CD14-positive monocyte (primary cell): ENCODE measurements at regions not wholly inside any gene's neighbourhood (a gene's known extent, or its start where the extent isn't known, plus 50 kb on each side); places are given as distances from the start of the nearest gene placed in this dataset.

ENCODE experiments used
- DNase-seq, 3 donors: peaks; one replicate each; pipeline ENCODE4 v3.0.0-alpha.2; 2011 to 2022
- H2AFZ ChIP-seq: 2 replicates; pipeline ENCODE4 v1.6.0; 2012; ENCODE audit warnings: mild to moderate bottlenecking, low read depth, low read length, inconsistent platforms; ENCODE audit not compliant: insufficient read depth, poor library complexity, severe bottlenecking
- H3K27ac ChIP-seq, 2 donors: 1 replicate in 1 of 2; 2 replicates in 1 of 2; pipeline ENCODE4 v1.5.1; 2012 to 2013; ENCODE audit warnings: low read length in 2 of 2, control low read depth in 1 of 2, inconsistent platforms in 1 of 2, low read depth in 1 of 2, mild to moderate bottlenecking in 1 of 2
- H3K27me3 ChIP-seq, 2 donors: one replicate each; pipeline versions ENCODE4 v1.6.0 to v1.6.1; 2011 to 2013; ENCODE audit warnings: low read length in 2 of 2; ENCODE audit not compliant: control insufficient read depth in 2 of 2, insufficient read depth in 2 of 2
- H3K36me3 ChIP-seq, 2 donors: replicated peaks in 1 of 2; 1 replicate in 1 of 2; 2 replicates in 1 of 2; pipeline versions ENCODE4 v1.5.1 to v1.6.1; 2012 to 2013; ENCODE audit warnings: low read length in 2 of 2, control low read depth in 1 of 2, inconsistent platforms in 1 of 2, mild to moderate bottlenecking in 1 of 2; ENCODE audit not compliant: insufficient read depth in 2 of 2, control insufficient read depth in 1 of 2
- H3K4me1 ChIP-seq, 2 donors: 1 replicate in 1 of 2; 2 replicates in 1 of 2; pipeline versions ENCODE4 v1.5.1 to v1.6.1; 2012 to 2013; ENCODE audit warnings: low read length in 2 of 2, control low read depth in 1 of 2, inconsistent platforms in 1 of 2, mild to moderate bottlenecking in 1 of 2, moderate library complexity in 1 of 2; ENCODE audit not compliant: insufficient read depth in 2 of 2, control insufficient read depth in 1 of 2
- H3K4me2 ChIP-seq: replicated peaks from 2 replicates; pipeline ENCODE3; 2012; ENCODE audit warnings: low read length, moderate library complexity, mild to moderate bottlenecking; ENCODE audit not compliant: poor library complexity, severe bottlenecking; ENCODE audit errors: extremely low read depth
- H3K4me3 ChIP-seq, 3 experiments: fragments of 200-600 bp in 1 of 3; sonication (generic) in 1 of 3; replicated peaks in 1 of 3; 1 replicate in 2 of 3; 2 replicates in 1 of 3; pipeline ENCODE4 v1.5.1; 2011 to 2013; ENCODE audit warnings: low read length in 3 of 3, mild to moderate bottlenecking in 3 of 3, control low read depth in 2 of 3, low read depth in 2 of 3, inconsistent platforms in 1 of 3, moderate library complexity in 1 of 3
- H3K79me2 ChIP-seq: 2 replicates; pipeline ENCODE4 v1.6.0; 2012; ENCODE audit warnings: mild to moderate bottlenecking, control low read depth, inconsistent platforms, low read length, moderate library complexity; ENCODE audit not compliant: insufficient read depth
- H3K9ac ChIP-seq: 2 replicates; pipeline ENCODE4 v1.6.0; 2017; ENCODE audit warnings: low read length, mild to moderate bottlenecking; ENCODE audit not compliant: insufficient read depth, poor library complexity, severe bottlenecking
- H3K9me3 ChIP-seq, 2 donors: replicated peaks in 1 of 2; 1 replicate in 1 of 2; 2 replicates in 1 of 2; pipeline versions ENCODE4 v1.5.1 to v1.6.1; 2012 to 2013; ENCODE audit warnings: low read length in 2 of 2, control low read depth in 1 of 2; ENCODE audit not compliant: control insufficient read depth in 1 of 2, insufficient read depth in 1 of 2
- H4K20me1 ChIP-seq: 2 replicates; pipeline ENCODE4 v1.6.0; 2012; ENCODE audit warnings: mild to moderate bottlenecking, low read length, control low read depth, moderate library complexity; ENCODE audit not compliant: insufficient read depth
- H3K27ac Mint-ChIP-seq, 7 donors: one replicate each; pipeline ENCODE4 v1.8.0; 2020; ENCODE audit warnings: mild to moderate bottlenecking in 7 of 7, mixed read lengths in 7 of 7, moderate library complexity in 6 of 7, inconsistent platforms in 2 of 7
- H3K27me3 Mint-ChIP-seq, 3 donors: one replicate each; pipeline ENCODE4 v1.8.0; 2021 to 2022; ENCODE audit warnings: low read depth in 3 of 3, mild to moderate bottlenecking in 3 of 3, mixed read lengths in 3 of 3, moderate library complexity in 3 of 3, inconsistent platforms in 1 of 3
- H3K36me3 Mint-ChIP-seq, 2 donors: one replicate each; pipeline ENCODE4 v1.8.0; 2020; ENCODE audit warnings: mixed read lengths in 2 of 2, inconsistent platforms in 1 of 2, mild to moderate bottlenecking in 1 of 2
- H3K4me1 Mint-ChIP-seq: one replicate; pipeline ENCODE4 v1.8.0; 2020; ENCODE audit warnings: mild to moderate bottlenecking, mixed read lengths
- H3K4me3 Mint-ChIP-seq, 2 donors: one replicate each; pipeline ENCODE4 v1.8.0; 2020; ENCODE audit warnings: mild to moderate bottlenecking in 2 of 2, mixed read lengths in 2 of 2, moderate library complexity in 1 of 2
- H3K9me3 Mint-ChIP-seq, 7 donors: one replicate each; pipeline ENCODE4 v1.8.0; 2020 to 2022; ENCODE audit warnings: mixed read lengths in 7 of 7, mild to moderate bottlenecking in 6 of 7, moderate library complexity in 6 of 7, inconsistent platforms in 2 of 7
- WGBS: methylation state at CpG from one replicate; pipeline ENCODE4 v1.1.5; 2013; ENCODE audit warnings: missing lambda C conversion rate; ENCODE audit not compliant: insufficient coverage; 5-methylcytosine and 5-hydroxymethylcytosine counted together
- intact Hi-C, 2 donors: fragments of 100-400 bp; cut with micrococcal nuclease; formaldehyde crosslinking; loops; one replicate each; pipeline versions ENCODE4 v1.15.0 to v1.15.1; 2023
- TF ChIP-seq, protein P1 (sequence below): fragments of 200-600 bp; IDR thresholded peaks from one replicate; pipeline ENCODE4 v1.8.0; 2022; ENCODE audit warnings: antibody characterized with exemption, mild to moderate bottlenecking

DNA sequence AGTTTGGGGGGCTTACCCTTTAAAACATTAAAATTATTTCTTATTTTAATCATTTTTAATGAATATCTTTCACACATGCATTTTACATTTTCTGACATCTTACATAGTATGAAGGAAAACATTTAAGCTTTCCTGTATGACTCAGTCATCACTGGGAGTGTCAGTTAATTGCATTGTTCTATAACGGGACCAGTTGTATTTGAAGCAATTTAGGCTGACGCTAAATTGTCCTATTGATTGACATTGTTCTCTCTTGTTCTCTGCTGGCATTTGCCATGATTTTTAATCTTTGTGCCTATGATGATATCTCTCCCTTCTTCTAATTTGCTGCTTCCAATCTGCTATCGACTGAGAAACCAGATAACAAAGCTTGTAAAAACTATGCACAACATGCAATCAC lies 190.5 kb upstream of the PIRT start:
- no peaks in the 10 kb centered on the region for H3K4me1 Mint-ChIP-seq
- H2AFZ ChIP-seq = no peak overlapping the region
- H3K4me3 Mint-ChIP-seq = no peak overlapping the region
- no peak overlapping the region for H3K9ac ChIP-seq
- H3K36me3 Mint-ChIP-seq = no peaks in the 10 kb centered on the region
- no peaks in the 10 kb centered on the region for H4K20me1 ChIP-seq
- H3K27me3 ChIP-seq = no peaks in the 10 kb centered on the region
- TF ChIP-seq, protein P1, sequence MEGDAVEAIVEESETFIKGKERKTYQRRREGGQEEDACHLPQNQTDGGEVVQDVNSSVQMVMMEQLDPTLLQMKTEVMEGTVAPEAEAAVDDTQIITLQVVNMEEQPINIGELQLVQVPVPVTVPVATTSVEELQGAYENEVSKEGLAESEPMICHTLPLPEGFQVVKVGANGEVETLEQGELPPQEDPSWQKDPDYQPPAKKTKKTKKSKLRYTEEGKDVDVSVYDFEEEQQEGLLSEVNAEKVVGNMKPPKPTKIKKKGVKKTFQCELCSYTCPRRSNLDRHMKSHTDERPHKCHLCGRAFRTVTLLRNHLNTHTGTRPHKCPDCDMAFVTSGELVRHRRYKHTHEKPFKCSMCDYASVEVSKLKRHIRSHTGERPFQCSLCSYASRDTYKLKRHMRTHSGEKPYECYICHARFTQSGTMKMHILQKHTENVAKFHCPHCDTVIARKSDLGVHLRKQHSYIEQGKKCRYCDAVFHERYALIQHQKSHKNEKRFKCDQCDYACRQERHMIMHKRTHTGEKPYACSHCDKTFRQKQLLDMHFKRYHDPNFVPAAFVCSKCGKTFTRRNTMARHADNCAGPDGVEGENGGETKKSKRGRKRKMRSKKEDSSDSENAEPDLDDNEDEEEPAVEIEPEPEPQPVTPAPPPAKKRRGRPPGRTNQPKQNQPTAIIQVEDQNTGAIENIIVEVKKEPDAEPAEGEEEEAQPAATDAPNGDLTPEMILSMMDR = no peak
- no peaks in the 10 kb centered on the region for H3K4me1 ChIP-seq
- no peak overlapping the region for H3K4me3 ChIP-seq
- peaks cover 0 to 1% (median 0%) of the 10 kb centered on the region in 3 donors for H3K27me3 Mint-ChIP-seq
- H3K36me3 ChIP-seq = no peaks in the 10 kb centered on the region
- no peaks in the 10 kb centered on the region for H3K79me2 ChIP-seq
- peaks cover 6 to 20% (median 8%) of the 10 kb centered on the region in 7 donors for H3K9me3 Mint-ChIP-seq
- 100% methylated on average over 2 of the region's 3 CpGs for WGBS
- H3K27ac Mint-ChIP-seq = no peak overlapping the region
- peaks cover 14 to 17% of the 10 kb centered on the region in 2 donors for H3K9me3 ChIP-seq
- DNase-seq = no peak
- intact Hi-C loops = no loop called here
- no peak overlapping the region for H3K27ac ChIP-seq
- no peak overlapping the region for H3K4me2 ChIP-seq

GRCh38 chr17:11026903-11027302 lies 189.0 kb upstream of the PIRT start:
- Mint-ChIP-seq H3K9me3 (peaks cover under 1 to 12% (median 5%) of the 10 kb centered on the region in 7 donors), H3K4me3 (no peak overlapping the region), H3K36me3 (no peaks in the 10 kb centered on the region), H3K4me1 (no peaks in the 10 kb centered on the region), H3K27me3 (peaks cover 0 to 4% (median 0%) of the 10 kb centered on the region in 3 donors), H3K27ac (no peak overlapping the region)
- intact Hi-C loops = no loop called here
- H3K9ac ChIP-seq = no peak overlapping the region
- DNase-seq = no peak
- H2AFZ ChIP-seq = no peak overlapping the region
- TF ChIP-seq, protein P1 = no peak
- H3K4me3 ChIP-seq = no peak overlapping the region
- H4K20me1 ChIP-seq = no peaks in the 10 kb centered on the region
- H3K9me3 ChIP-seq = peaks cover 4 to 6% of the 10 kb centered on the region in 2 donors
- WGBS = 91% methylated on average over 2 of the region's 2 CpGs
- no peaks in the 10 kb centered on the region for H3K36me3 ChIP-seq
- no peaks in the 10 kb centered on the region for H3K4me1 ChIP-seq
- H3K27me3 ChIP-seq = no peaks in the 10 kb centered on the region
- H3K79me2 ChIP-seq = no peaks in the 10 kb centered on the region
- H3K4me2 ChIP-seq = no peak overlapping the region
- H3K27ac ChIP-seq = no peak overlapping the region
